Caco-2 (cell line): ENCODE measurements at regions not wholly inside any gene's neighbourhood (a gene's known extent, or its start where the extent isn't known, plus 50 kb on each side); places are given as distances from the start of the nearest gene placed in this dataset.

Experiments
- BruUV-seq: library from RNA; stranded (reverse); fragments of 400-500 nt; replicated peaks from 2 replicates; lab custom pipeline; 2021; lab: Mats Ljungman, UMichigan
- CTCF ChIA-PET: fragments of 300-600 bp; sonication (Branson Sonifier 250); formaldehyde crosslinking; loops from one replicate; lab custom pipeline; 2022; ENCODE audit warnings: antibody characterized with exemption; lab: Charles Lee
- POLR2A ChIA-PET: fragments of 300-600 bp; sonication (Branson Sonifier 250); formaldehyde crosslinking; loops from one replicate; lab custom pipeline; 2022; ENCODE audit warnings: antibody characterized with exemption; lab: Charles Lee
- DNase-seq, 2 experiments: peaks; one replicate each; pipeline versions ENCODE4 v3.0.0 to v3.0.0-alpha.2; 2020 to 2022
- H3K27me3 ChIP-seq: replicated peaks from 2 replicates; pipeline ENCODE4 v1.6.0; 2011; ENCODE audit warnings: low read length; ENCODE audit not compliant: control insufficient read depth, insufficient read depth
- H3K36me3 ChIP-seq: 2 replicates; pipeline ENCODE4 v1.5.1; 2011; ENCODE audit warnings: low read length; ENCODE audit not compliant: control insufficient read depth, insufficient read depth
- H3K4me1 ChIP-seq: fragments of 250-450 bp; sonication (Bioruptor Pico); 2 replicates; pipeline ENCODE4 v1.5.1; 2020; ENCODE audit warnings: mild to moderate bottlenecking
- H3K4me3 ChIP-seq: 2 replicates; pipeline ENCODE4 v1.5.1; 2011; ENCODE audit warnings: low read depth, mild to moderate bottlenecking, control low read depth, low read length
- H3K9me3 ChIP-seq: fragments of 250-450 bp; sonication (Bioruptor Pico); 2 replicates; pipeline ENCODE4 v1.5.1; 2020; ENCODE audit warnings: mild to moderate bottlenecking, moderate library complexity
- H3K27ac Mint-ChIP-seq: one replicate; pipeline ENCODE4 v1.8.0; 2022; ENCODE audit warnings: mixed read lengths; ENCODE audit not compliant: unreplicated experiment
- H3K27me3 Mint-ChIP-seq: one replicate; pipeline ENCODE4 v1.8.0; 2022; ENCODE audit warnings: mixed read lengths; ENCODE audit not compliant: insufficient read depth, unreplicated experiment
- H3K36me3 Mint-ChIP-seq: one replicate; pipeline ENCODE4 v1.8.0; 2022; ENCODE audit warnings: mild to moderate bottlenecking, mixed read lengths; ENCODE audit not compliant: insufficient read depth, unreplicated experiment
- H3K4me1 Mint-ChIP-seq: one replicate; pipeline ENCODE4 v1.8.0; 2022; ENCODE audit warnings: low read depth, mixed read lengths; ENCODE audit not compliant: unreplicated experiment
- H3K4me3 Mint-ChIP-seq: one replicate; pipeline ENCODE4 v1.8.0; 2022; ENCODE audit warnings: mild to moderate bottlenecking, moderate library complexity, mixed read lengths; ENCODE audit not compliant: unreplicated experiment
- H3K9me3 Mint-ChIP-seq: one replicate; pipeline ENCODE4 v1.8.0; 2022; ENCODE audit warnings: mixed read lengths; ENCODE audit not compliant: unreplicated experiment
- CTCF ChIP-seq, 2 experiments: fragments of 200-600 bp in 1 of 2; IDR thresholded peaks; 1 replicate in 1 of 2; 2 replicates in 1 of 2; pipeline versions ENCODE4 v1.5.1 to v1.8.0; 2011 to 2022; ENCODE audit warnings: antibody characterized with exemption in 1 of 2, control low read depth in 1 of 2, inconsistent platforms in 1 of 2, low read depth in 1 of 2, low read length in 1 of 2, mild to moderate bottlenecking in 1 of 2, moderate library complexity in 1 of 2; ENCODE audit not compliant: insufficient read depth in 1 of 2, severe bottlenecking in 1 of 2, unreplicated experiment in 1 of 2
- intact Hi-C: fragments of 100-400 bp; cut with micrococcal nuclease; formaldehyde crosslinking; loops from one replicate; pipeline ENCODE4 v1.10.0; 2022; ENCODE audit not compliant: unreplicated experiment

GRCh38 chr11:38160433-38160832, 1562.4 kb upstream of the RAG2 start:
- ChIA-PET CTCF (no interaction called here), POLR2A (no interaction called here)
- H3K27me3 ChIP-seq, result no peaks in the 10 kb centered on the region
- H3K36me3 Mint-ChIP-seq, result no peaks in the 10 kb centered on the region
- H3K4me1 Mint-ChIP-seq, result no peaks in the 10 kb centered on the region
- no peaks in the 10 kb centered on the region for H3K27me3 Mint-ChIP-seq
- no peak for DNase-seq
- no peak overlapping the region for H3K4me3 Mint-ChIP-seq
- H3K9me3 ChIP-seq, result no peaks in the 10 kb centered on the region
- peaks cover 13% of the 10 kb centered on the region for H3K9me3 Mint-ChIP-seq
- intact Hi-C loops, result no loop called here
- TF ChIP-seq CTCF (IDR thresholded peaks at IDR 0.05; ENCODE audit: insufficient read depth in 1 of 2, low read depth in 1 of 2, low read length in 1 of 2, severe bottlenecking in 1 of 2, unreplicated experiment in 1 of 2), result no peak
- no peaks in the 10 kb centered on the region for H3K4me1 ChIP-seq
- no TSS peak for BruUV-seq
- H3K27ac Mint-ChIP-seq, result no peak overlapping the region
- H3K4me3 ChIP-seq, result no peak overlapping the region
- no peaks in the 10 kb centered on the region for H3K36me3 ChIP-seq

DNA sequence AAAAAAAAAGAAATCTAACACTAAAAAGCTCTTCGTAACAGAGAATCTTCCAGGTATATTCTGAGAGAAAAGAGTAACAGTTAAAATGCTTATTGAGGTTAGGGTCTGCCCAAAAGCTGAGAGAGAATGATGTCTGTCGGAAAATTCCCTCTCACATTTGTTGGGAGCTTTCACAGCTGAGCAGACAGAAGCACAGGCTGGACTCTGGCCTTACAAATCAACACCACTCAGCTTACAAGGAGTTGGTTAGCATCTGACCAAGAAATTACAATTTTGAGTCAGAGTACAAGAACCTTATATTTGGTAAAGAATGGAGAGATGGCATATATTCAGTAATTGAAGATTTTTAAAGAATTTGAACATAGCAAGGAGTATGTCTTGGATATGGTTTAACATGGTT, 1561.0 kb upstream of the RAG2 start:
- Mint-ChIP-seq H3K36me3 (no peaks in the 10 kb centered on the region), H3K27ac (no peak overlapping the region), H3K4me1 (no peaks in the 10 kb centered on the region), H3K27me3 (no peaks in the 10 kb centered on the region), H3K4me3 (no peak overlapping the region), H3K9me3 (peaks cover 10% of the 10 kb centered on the region)
- no peak for DNase-seq
- no peaks in the 10 kb centered on the region for H3K36me3 ChIP-seq
- ChIA-PET CTCF (no interaction called here), POLR2A (no interaction called here)
- BruUV-seq, result no TSS peak
- intact Hi-C loops, result no loop called here
- H3K27me3 ChIP-seq, result no peaks in the 10 kb centered on the region
- TF ChIP-seq CTCF (IDR thresholded peaks at IDR 0.05; ENCODE audit: insufficient read depth in 1 of 2, low read depth in 1 of 2, low read length in 1 of 2, severe bottlenecking in 1 of 2, unreplicated experiment in 1 of 2), result no peak
- H3K4me3 ChIP-seq, result no peak overlapping the region
- H3K4me1 ChIP-seq, result no peaks in the 10 kb centered on the region
- H3K9me3 ChIP-seq, result no peaks in the 10 kb centered on the region

DNA sequence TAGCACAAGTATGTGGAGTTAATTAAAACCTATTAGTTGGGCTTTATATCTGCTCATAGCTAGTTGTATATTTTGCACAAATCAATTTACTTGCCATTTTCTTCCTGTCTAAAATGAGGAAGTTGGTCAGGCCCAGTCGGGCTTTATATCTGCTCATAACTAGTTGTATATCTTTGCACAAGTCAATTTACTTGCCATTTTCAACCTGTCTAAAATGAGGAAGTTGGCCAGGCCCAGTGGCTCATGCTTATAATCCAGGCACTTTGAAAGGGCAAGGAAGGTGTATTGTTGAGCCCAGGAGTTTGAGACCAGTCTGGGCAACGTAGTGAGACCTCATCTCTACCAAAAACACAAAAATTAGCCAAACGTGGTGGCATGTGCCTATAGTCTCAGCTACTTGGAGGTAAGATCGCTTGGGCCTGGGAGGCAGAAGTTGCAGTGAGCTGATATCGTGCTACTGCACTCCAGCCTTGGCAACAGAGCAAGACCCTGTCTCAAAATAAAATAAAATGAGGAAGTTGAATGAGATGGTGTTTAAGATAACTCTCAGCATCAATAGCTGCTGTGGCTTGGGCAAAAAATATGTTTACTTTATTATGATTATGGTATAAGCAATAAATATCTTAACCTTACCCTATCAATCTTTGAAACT, 1558.6 kb upstream of the RAG2 start:
- no peak overlapping the region for H3K4me3 ChIP-seq
- no peaks in the 10 kb centered on the region for H3K4me1 ChIP-seq
- DNase-seq, result no peak
- no peak overlapping the region for H3K27ac Mint-ChIP-seq
- no peaks in the 10 kb centered on the region for H3K4me1 Mint-ChIP-seq
- CTCF ChIA-PET, result no interaction called here
- H3K27me3 ChIP-seq, result no peaks in the 10 kb centered on the region
- H3K9me3 Mint-ChIP-seq, result no peaks in the 10 kb centered on the region
- intact Hi-C loops, result no loop called here
- POLR2A ChIA-PET, result no interaction called here
- no peak for TF ChIP-seq CTCF (IDR thresholded peaks at IDR 0.05; ENCODE audit: insufficient read depth in 1 of 2, low read depth in 1 of 2, low read length in 1 of 2, severe bottlenecking in 1 of 2, unreplicated experiment in 1 of 2)
- H3K36me3 Mint-ChIP-seq, result no peaks in the 10 kb centered on the region
- H3K4me3 Mint-ChIP-seq, result no peak overlapping the region
- no peaks in the 10 kb centered on the region for H3K36me3 ChIP-seq
- no peaks in the 10 kb centered on the region for H3K9me3 ChIP-seq
- no peaks in the 10 kb centered on the region for H3K27me3 Mint-ChIP-seq
- no TSS peak for BruUV-seq
